ENCODE measurements at regions not wholly inside any gene's neighbourhood (a gene's known extent, or its start where the extent isn't known, plus 50 kb on each side); places are given as distances from the start of the nearest gene placed in this dataset.

GRCh38 chr9:19940811-19941535, 152.1 kb upstream of the SLC24A2 start:
- no peaks in the 10 kb centered on the region for H3K27me3 ChIP-seq (replicated peaks in 1 of 4; ENCODE audit: control insufficient read depth in 3 of 4, extremely low read depth in 1 of 4, insufficient read depth in 3 of 4, low read length in 3 of 4)
- ChIA-PET POLR2A (ENCODE audit: partially characterized antibody) (no interaction called here), CTCF (ENCODE audit: partially characterized antibody) (interaction anchor here (1.4 kb wide), 1 partner anchor 8 kb away, joined by 5 read pairs; no protein-coding TSS in a partner anchor)
- no peak overlapping the region for H3K23ac ChIP-seq (ENCODE audit: insufficient read length)
- no peaks in the 10 kb centered on the region for H4K20me1 ChIP-seq (replicated peaks in 1 of 2; ENCODE audit: control insufficient read depth in 1 of 2, insufficient read depth in 2 of 2, low read length in 2 of 2)
- H3K4ac ChIP-seq (replicated peaks; ENCODE audit: insufficient read length, low read depth, low read length), result no peak overlapping the region
- no peak overlapping the region for H4K8ac ChIP-seq (ENCODE audit: extremely low read depth, insufficient read depth, low read length)
- no peak overlapping the region for H3K4me3 ChIP-seq (ENCODE audit: extremely low read depth in 1 of 4, insufficient read depth in 2 of 4, low read depth in 3 of 4, low read length in 4 of 4)
- no peak overlapping the region for H2BK5ac ChIP-seq (ENCODE audit: low read depth, low read length)
- H3K27ac ChIP-seq (ENCODE audit: low read depth, low read length), result no peak overlapping the region
- H2BK12ac ChIP-seq (ENCODE audit: low read depth, low read length), result no peak overlapping the region
- no peak overlapping the region for H4K91ac ChIP-seq (replicated peaks; ENCODE audit: insufficient read length, low read length)
- H2AK5ac ChIP-seq (ENCODE audit: low read depth, low read length), result no peak overlapping the region
- no peak overlapping the region for H2BK20ac ChIP-seq (ENCODE audit: low read length)
- H2BK120ac ChIP-seq (replicated peaks; ENCODE audit: low read depth, low read length), result no peak overlapping the region
- DNase-seq (ENCODE audit: low read depth in 1 of 2, low spot score in 2 of 2), result no peak
- TF ChIP-seq ATF2 (IDR thresholded peaks at IDR 0.05; ENCODE audit: low read length), result no peak
- TF ChIP-seq POU5F1 (IDR thresholded peaks at IDR 0.05; ENCODE audit: low read depth, low read length), result no peak
- no peak for TF ChIP-seq CHD2 (IDR thresholded peaks at IDR 0.05; ENCODE audit: low read length)
- TF ChIP-seq GTF2F1 (IDR thresholded peaks at IDR 0.05; ENCODE audit: borderline replicate concordance, low read depth, low read length), result no peak
- no peaks in the 10 kb centered on the region for H3K9me3 ChIP-seq (ENCODE audit: insufficient read depth in 2 of 2, low read depth in 1 of 2, low read length in 1 of 2)
- H3K14ac ChIP-seq (ENCODE audit: insufficient read length), result no peak overlapping the region
- no peak for FAIRE-seq
- no peaks in the 10 kb centered on the region; the same call in 1 of the 2 replicates for H3K23me2 ChIP-seq (ENCODE audit: low read depth, low read length)
- no peak overlapping the region for H3K4me2 ChIP-seq (ENCODE audit: insufficient read depth in 1 of 2, low read depth in 2 of 2, low read length in 2 of 2)
- H3K36me3 ChIP-seq (ENCODE audit: control insufficient read depth in 2 of 4, insufficient read depth in 4 of 4, low read length in 3 of 4), result no peaks in the 10 kb centered on the region
- no peak overlapping the region for H3K56ac ChIP-seq (replicated peaks; ENCODE audit: insufficient read length, low read depth, low read length)
- WGBS, 2 experiments (ENCODE audit: extremely low coverage in 1 of 2, insufficient coverage in 1 of 2, insufficient read length in 1 of 2, insufficient replicate concordance in 2 of 2, low coverage in 1 of 2, low lambda C conversion rate in 2 of 2, missing lambda C conversion rate in 1 of 2), result 82% methylated on average over 2 of the region's 2 CpGs; no CpG with 5 or more reads in 1 of the 2 experiments
- H2AFZ ChIP-seq (ENCODE audit: low read length), result no peak overlapping the region
- H2BK15ac ChIP-seq (ENCODE audit: low read length), result no peak overlapping the region
- no peak overlapping the region for H3K9ac ChIP-seq (replicated peaks in 1 of 4; ENCODE audit: extremely low read depth in 1 of 4, low read depth in 3 of 4, low read length in 3 of 4)
- H3K4me1 ChIP-seq (replicated peaks in 1 of 4; ENCODE audit: control insufficient read depth in 3 of 4, insufficient read depth in 4 of 4, low read length in 3 of 4), result peaks cover 0 to 5% (median 0%) of the 10 kb centered on the region in 4 experiments; a peak in 1 of 7 replicates
- H4K5ac ChIP-seq (ENCODE audit: insufficient read length, low read depth, low read length), result no peak overlapping the region
- H3K79me1 ChIP-seq (ENCODE audit: low read depth, low read length), result no peaks in the 10 kb centered on the region
- no peak overlapping the region for H3K18ac ChIP-seq (ENCODE audit: extremely low read depth, low read length)
- H3K79me2 ChIP-seq (ENCODE audit: control insufficient read depth in 1 of 2, insufficient read depth in 2 of 2, low read length in 2 of 2), result no peaks in the 10 kb centered on the region

Data from H1 (cell line).